ENCODE measurements at regions not wholly inside any gene's neighbourhood (a gene's known extent, or its start where the extent isn't known, plus 50 kb on each side); places are given as distances from the start of the nearest gene placed in this dataset.
A peak's percentile ranks its signal among the peaks of the same experiment; 100 is the strongest.
"Not testable (repeated sequence)": the region's sequence is repeated elsewhere in the genome, so short reads cannot be mapped to it uniquely, and the experiment has no call there.

DNA sequence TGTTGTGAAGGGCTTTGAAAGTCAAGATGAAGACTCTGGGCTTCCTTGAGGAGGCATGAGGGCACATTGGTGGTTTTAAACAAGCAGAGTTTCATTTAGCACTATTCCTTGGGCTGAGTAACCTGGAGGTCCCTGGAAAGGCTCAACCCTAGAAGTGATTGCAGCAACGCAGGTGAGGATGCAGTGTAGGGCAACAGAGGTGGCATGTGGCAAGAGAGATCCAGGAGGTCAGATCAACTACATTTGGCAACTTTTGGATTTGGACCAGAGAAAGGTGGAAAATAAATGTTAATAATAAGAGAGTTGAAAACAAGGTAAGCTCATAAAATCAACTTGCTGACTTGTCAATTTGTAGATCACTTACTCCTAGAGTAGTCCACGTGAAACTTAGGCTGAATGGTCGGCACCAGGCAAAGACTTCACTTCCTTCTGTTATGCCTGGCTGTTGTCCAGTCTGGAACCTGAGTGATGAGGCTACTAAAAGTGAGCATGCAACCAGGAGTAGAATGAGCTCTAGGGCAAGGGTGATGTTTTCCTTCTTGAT lies 414.6 kb upstream of the ZMIZ1 start:
- no peak for DNase-seq (ENCODE audit: low read depth in 2 of 3, low spot score in 1 of 3)

DNA sequence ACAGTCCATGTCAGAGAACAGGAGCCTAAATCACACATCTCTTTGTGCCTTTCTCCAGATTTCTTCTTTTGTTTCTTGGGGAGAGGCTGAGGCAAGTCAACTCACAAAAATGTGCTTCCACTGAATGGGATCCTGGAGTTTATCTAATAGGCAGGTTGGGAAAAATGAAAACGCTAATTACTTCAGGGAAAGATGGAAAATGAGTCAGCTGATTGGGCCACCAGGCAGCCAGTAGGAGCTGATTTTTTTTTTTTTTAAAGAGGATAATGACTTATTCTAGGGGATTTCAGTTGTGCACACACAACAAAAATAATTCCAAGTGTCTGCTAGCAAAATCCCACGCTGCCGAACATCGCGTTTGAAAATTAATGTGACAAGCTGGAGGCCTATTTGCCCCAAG lies 412.8 kb upstream of the ZMIZ1 start:
- no peak for DNase-seq (ENCODE audit: low read depth in 2 of 3, low spot score in 1 of 3)

DNA sequence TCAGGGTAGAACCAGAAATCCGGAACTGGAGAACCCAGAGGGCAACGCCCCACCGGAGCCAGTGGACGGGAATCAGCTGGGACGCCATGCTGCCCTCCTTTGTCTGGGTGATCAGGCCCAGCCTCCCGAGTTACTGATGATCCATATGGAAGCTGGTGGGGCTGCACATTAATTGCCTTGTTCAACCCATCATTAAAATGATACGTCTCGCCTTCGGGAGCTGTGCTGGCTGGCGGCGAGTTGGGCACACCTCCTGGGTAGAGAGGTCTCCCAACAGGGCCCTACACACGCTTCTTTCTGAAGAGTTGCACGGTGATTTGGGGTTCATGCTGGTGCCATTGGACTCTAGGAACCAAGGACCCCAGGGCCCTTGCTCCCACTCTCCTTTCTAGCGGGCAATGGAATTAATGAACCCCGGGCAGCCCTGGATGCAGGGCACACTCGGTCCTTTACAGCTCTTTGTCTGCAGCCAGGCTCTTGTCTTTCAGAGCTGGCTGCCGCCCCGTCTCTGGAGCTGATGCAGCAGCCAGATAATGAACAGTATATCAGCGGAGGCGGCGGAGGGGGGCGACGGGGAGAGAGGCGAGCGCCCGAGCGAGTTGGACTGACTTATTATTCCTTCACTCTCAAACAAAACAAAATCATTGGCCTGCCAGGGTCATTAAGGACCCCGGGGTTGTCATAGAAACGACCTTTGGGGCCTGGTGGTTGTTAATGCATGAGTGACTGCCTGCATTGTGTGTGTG lies 412.2 kb upstream of the ZMIZ1 start:
- DNase-seq (ENCODE audit: low read depth in 2 of 3, low spot score in 1 of 3), result no peak

DNA sequence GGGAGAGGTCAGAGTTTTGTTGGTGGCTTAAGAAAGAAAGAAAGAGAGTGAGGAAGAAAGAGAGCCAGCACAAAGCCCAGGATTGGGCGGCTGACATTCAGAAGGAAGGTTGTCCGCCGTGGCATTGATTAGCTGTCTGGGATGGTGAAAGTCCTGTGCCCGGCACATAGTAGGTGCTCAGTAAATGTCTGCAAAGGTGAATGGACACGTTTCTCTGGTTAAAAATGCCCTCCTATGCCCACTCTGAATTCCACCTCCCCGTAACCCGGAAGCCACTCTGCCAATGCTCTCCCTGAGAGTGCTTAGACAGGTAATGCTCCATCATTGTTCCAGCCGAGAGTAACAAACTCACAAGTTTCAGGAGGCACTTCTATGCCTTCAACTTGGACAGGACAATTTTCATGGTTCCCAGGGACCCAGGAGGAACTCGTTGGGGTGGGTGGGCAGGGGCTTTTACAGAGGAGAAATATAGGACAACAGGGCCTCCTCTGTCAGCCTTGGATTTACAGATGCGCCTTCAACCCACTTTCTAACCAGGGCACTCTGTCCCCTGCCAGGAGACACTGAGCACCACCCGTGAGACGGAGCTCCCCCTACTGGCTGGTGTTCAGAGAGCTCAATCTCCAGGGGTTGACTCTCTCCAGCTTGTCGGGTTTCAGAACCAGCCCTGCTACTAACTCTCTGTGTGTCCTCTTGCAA lies 411.5 kb upstream of the ZMIZ1 start:
- peak; percentile 49 to 70 (median 53) for DNase-seq (ENCODE audit: low read depth in 2 of 3, low spot score in 1 of 3)

DNA sequence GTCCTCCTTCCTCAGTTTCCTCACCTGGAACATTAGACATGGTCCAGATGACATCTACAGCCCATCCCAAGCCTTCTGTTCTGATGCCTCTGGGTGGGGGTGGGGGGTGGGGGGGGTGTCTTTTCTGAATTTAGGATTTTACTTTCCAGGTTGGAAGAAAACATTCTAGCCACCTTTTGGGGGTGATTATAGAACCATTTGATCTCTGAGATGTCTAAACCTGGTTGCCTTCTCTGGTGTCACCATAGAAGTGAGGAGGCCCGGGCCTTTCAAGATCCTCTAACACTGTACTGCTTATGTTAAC lies 411.0 kb upstream of the ZMIZ1 start:
- DNase-seq (ENCODE audit: low read depth in 2 of 3, low spot score in 1 of 3), result no peak

DNA sequence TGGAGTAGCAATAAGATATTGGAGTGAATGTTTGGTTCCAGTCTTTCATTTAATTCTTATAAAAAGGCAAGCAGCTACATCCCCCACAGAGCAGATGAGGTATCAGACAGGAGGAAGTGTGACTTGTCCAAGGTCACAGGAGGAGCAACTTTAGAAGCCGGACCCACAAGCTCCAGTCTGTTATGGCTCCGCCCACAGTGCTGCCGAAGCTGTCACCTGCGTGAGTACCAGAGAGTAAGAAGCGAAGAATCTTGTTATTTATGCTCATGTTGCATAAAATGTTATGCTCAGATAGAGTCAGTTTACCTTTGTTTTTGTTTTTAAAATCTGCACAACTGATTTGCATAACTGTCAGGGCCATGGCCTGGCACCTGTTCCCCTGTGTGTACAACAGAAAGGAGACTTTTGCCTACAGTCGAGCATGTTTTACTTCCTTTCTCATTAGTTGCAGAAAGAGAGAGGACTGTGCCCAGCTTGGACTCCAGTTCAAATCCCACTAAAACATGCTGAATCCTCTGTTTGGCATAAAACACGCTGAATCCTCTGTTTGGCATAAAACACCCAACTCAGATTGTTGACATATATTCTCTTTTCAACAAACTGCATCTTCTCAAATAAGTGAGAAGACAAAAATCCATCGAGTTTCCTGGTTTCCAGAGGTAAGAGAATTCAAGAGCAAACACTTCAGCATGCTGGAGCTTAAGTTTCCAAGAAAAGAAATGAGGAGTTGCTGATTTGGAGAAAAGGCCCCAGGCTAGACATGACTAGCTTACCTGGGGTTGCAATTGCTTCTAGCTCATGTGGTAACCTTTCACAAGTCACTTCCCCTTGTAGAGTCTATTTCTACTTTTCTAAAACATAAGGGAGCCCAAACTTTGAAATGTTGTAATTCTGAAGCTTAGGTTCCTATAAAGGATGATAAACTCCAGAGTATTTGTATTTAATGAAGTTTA lies 409.8 kb upstream of the ZMIZ1 start:
- no peak for DNase-seq (ENCODE audit: low read depth in 2 of 3, low spot score in 1 of 3)

DNA sequence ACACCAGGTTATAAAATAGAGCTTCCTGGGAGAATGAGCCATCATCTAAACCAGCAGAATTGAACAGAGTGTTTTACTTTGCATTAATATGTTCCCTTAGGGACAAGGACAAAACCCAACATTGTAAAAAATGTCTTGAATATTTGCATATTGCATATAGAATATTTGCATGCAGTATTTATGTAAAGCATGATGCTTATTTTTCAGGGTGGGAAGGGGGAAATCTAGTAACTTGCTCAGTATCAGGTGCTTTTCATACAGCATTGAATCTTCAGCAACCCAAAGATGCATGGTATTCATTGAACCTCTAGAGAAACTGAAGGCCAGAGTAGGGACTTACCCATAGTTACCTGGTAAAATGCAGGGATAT lies 409.2 kb upstream of the ZMIZ1 start:
- no peak for DNase-seq (ENCODE audit: low read depth in 2 of 3, low spot score in 1 of 3)

DNA sequence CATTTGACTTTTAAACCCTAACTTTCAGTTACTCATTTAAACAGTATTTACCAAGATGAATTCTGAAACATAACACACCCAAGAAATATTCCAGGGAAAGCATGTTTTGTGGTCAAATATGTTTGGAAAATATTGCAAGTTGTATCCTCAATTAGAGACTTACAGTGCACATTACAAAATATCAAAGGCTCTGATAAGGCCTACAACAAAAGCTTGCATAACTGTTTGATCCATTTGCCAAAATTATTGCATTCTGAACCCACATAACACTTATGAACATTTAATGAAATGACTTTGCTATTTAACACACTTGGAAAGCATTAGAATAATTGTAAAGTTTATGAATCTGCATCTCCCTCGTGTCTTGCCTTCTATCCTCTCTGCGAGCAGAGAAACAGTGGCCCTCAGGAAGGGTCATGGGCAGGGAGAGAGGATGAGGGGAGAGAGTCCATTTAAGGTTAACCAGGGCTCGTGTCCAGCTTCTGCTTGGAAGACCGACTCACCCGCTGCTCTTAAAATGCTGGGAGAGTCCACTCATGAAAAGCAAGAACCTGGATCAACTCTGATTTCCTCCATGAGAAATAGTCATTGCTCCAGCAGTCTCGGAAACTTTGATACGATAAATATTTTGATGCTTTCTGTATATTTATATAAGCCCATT lies 408.2 kb upstream of the ZMIZ1 start:
- DNase-seq (ENCODE audit: low read depth in 2 of 3, low spot score in 1 of 3), result no peak

DNA sequence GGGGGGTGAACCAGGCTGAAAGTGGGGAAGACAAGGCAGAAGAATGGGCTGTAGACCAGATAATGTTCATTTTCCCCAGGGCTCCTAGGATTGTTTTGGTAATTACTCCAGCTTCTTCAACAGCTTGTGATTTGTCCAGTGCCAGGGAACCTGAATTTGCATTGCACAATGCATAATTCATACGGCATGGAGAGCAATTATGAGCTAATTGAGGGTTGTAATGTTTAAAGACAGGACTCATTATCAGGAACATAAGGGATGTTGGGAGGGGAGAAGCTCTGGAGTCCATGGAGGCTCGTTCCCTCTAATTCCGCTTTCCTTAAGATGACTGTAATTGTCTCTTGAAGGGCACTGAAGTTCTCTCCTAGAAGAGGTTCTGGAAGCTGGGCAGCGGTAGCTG lies 405.0 kb upstream of the ZMIZ1 start:
- DNase-seq (ENCODE audit: low read depth in 2 of 3, low spot score in 1 of 3), result no peak

DNA sequence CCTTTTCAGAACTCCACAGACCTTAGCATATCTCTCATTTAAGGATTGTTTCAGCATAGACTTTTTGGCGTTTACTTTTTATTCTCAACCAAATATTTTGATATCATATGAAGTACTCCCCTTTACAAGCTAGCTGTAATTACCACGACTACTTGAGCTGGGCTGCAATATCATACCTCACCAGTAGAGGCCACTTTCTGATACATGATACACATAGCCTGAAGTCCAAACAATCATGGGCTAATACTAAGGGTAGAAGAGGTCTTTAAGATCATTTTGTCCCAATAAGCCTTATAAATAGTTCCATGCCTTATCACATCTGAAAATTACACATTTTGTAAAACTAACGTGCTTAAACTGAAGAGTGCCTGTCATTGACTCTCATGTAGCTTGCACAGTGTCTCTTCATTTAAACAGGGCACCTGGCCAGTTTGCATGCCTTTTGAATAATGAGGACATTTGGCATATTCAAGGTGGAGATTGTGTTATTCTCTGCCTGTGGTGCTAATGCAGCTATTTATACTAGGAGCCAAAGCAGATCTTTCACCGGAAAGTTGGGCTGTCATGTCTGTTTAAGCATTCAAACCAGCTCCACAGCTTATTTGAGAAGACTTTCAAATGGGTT lies 403.7 kb upstream of the ZMIZ1 start:
- DNase-seq (ENCODE audit: low read depth in 2 of 3, low spot score in 1 of 3), result peak in 2 of 3 donors; percentile 1 to 5

DNA sequence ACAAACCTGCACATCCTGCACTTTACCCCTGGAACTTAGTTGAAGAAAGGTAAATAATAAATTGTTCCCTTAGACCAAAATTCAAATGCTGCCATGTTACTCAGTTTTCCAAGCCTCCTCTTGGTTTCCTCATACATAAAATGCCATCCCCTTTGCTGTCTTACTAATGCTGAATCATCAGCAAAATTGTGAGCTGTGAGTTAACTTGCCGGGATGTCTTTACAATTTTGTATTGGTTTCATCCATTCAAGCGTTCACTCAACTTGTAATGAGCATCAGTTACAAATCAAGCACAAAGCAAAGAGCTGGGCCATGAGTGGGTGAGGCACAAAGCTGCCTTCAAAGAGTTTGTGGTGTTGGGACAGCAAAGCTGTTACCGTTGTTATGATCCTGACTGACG lies 395.8 kb upstream of the ZMIZ1 start:
- no peak for DNase-seq (ENCODE audit: low read depth in 2 of 3, low spot score in 1 of 3)

DNA sequence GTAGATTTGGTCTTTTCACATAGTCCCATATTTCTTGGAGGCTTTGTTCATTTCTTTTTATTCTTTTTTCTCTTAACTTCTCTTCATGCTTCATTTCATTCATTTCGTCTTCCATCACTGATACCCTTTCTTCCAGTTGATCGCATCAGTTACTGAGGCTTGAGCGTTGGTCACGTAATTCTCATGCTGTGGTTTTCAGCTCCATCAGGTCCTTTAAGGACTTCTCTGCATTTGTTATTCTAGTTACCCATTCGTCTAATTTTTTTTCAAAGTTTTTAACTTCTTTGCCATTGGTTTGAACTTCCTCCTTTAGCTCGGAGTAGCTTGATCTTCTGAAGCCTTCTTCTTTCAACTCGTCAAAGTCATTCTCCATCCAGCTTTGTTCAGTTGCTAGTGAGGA lies 387.6 kb upstream of the ZMIZ1 start:
- not testable (repeated sequence) for DNase-seq (ENCODE audit: low read depth in 2 of 3, low spot score in 1 of 3)

DNA sequence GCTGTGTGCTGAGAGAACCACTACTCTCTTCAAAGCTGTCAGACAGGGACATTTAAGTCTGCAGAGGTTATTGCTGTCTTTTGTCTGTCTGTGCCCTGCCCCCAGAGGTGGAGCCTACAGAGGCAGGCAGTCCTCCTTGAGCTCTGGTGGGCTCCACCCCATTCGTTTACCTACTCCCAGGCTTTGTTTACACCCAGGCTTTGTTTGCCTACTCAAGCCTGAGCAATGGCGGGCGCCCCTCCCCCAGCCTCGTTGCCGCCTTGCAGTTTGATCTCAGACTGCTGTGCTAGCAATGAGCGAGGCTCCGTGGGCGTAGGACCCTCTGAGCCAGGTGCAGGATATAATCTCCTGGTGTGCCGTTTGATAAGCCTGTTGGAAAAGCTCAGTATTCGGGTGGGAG lies 386.8 kb upstream of the ZMIZ1 start:
- not testable (repeated sequence) for DNase-seq (ENCODE audit: low read depth in 2 of 3, low spot score in 1 of 3)

DNA sequence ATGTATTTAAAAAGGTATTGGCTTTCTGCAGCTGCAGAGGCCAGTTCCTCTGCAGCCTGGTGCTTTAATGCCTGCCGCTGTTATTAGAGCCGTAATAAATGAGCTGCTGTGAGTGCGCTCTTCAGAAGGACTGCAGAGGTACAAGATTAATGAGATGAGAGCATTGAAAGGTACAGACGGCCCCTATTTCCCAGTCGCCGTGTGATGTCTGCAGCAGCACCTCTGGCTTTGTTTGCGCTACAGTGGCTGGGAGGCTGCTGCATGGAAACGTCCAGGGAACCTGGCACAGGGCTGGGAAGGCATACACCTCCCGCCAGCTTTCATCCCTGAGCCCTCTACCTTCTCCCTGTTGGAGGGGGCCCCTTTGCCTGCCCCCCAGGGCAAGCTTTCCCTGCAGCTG lies 383.8 kb upstream of the ZMIZ1 start:
- DNase-seq (ENCODE audit: low read depth in 2 of 3, low spot score in 1 of 3), result no peak

DNA sequence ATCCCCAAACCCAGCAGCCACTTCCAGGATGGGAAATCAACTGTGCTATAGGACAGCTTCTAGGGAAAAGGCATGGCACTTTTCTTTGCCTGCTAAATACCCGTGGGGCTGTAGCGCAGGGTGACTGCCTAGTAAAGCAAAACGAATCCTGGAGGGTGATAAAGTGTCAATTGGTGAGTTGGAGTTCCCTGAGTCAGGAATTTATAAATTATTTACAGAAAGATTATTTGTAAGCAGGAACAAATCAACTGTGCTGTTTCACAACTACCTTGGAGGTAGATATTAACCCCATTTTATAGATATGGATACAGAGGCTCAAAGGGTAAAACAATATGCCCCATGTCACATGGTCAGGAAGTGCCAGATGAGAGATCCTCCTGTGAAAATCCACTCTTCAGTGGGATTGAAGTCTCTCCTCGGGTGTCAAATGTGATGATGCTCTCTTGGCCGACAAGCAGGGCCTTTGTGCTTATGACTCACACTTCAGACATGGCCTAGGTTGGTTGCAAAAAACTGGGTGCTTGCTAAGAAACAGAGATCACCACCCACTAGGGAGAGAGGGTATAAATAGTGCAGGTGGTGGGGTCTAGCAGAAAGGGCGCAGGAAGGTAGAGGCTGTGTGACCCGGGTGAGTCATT lies 383.2 kb upstream of the ZMIZ1 start:
- DNase-seq (ENCODE audit: low read depth in 2 of 3, low spot score in 1 of 3), result no peak

DNA sequence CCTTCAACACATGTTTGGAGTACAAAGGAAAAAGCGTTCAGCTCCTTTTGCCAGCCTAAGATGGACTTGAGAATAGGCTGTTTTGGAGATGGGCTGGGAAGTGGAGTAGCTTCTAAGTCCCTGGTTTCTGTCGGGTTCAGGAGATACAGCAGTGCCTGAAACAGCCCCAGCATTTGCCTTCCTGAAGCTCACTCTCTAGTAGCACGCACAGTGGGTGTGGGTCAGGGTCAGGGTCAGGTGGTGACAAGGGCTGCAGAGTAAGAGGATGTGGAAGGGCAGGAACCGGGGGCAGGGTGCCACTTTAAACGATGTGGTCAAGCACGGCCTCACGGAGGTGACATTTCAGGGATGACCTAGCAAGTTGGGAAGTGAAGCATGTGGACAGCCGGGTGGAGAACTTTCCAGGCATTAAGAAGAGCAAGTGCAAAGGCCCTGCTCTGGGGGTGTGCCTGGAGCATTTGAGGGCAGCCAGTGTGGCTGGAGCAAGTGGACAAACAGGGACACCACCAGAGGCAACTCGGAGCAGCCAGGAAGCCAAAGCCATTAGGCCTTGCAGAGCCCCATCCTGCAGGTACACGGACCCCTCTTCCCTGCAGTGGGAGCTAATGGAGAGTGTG lies 382.2 kb upstream of the ZMIZ1 start:
- DNase-seq (ENCODE audit: low read depth in 2 of 3, low spot score in 1 of 3), result no peak

DNA sequence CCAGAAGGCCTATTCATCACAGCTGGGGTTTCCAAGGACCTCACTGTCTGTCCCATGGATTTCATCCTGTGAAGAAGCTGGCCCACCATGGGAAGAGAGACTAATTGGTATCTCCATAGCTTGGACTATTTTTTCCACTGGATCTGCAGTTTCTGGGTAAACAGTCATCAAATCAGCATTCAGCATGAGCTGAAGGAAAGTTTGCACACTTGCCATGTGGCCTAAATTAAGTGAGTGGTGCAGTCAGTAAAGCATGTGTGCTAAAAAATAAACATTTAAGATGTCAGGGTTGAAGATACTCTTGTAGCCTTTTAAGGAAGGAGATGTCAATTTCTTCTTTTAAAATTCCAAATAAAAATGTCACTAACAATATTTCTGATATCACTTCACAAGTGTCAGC lies 381.1 kb upstream of the ZMIZ1 start:
- no peak for DNase-seq (ENCODE audit: low read depth in 2 of 3, low spot score in 1 of 3)

DNA sequence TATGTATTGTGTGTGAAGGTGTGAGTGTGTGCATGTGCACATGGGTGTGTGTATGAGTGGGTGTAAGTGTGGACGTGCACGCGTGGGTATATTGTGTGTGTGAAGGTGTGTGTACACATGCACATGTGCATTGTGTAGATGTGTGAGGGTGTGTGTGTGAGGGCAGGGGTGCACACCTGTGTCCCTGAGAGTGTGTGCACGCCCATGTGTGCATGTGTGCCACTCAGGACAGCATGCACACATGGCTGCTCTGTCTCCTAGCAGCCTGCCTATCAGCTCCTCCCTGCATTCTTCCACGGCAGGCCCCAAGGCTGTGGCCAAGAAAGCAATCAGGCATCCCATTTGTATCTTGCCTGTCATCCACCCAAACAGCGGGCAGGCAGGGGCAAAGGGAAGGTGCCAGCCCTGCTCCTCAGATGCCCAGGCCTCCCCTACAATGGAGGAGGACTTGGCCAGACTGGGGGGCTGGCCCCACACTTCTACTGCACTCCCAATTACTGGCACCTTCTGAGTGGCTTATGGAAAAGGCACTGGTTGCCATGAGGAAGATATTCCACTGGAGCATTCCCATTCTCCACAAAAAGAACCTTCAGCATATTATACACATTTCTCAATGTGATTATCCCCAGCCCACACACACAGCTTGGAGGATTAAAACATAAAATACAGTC lies 380.4 kb upstream of the ZMIZ1 start:
- DNase-seq (ENCODE audit: low read depth in 2 of 3, low spot score in 1 of 3), result no peak

DNA sequence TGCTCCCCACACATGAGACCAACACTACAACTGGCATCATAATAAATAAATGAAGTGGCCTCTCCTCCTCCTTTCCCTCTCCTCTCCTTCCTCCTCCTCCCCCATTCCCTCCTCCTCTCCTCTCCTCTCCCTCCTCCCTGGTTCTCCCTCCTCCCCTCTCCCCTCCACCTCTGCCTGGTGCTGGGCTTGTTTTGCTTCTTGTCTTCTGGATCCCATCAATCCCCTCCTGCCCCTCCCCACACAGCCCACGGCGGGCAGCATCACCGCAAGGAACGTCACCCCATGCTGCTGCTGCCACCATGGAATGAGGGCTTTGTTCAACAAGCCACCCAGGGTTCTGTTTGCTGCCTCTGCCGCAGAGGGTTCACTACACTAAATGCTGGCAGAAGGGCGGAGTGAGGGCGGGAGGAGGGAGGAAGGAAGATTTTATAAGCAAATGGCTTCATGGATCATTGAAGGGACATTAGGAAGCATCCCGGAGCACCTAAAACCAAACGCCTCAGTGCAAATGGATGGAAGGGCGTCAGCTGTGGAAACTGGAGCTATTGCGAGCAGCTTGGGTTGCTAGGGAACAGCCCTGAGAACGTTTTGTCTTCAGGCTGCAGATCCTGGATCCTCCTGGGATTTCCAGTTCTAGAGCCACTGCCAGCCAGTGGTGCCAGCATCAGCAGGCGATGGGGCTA lies 379.7 kb upstream of the ZMIZ1 start:
- no peak for DNase-seq (ENCODE audit: low read depth in 2 of 3, low spot score in 1 of 3)

Data from stimulated activated CD4-positive, alpha-beta T cell treated with anti-CD3 and anti-CD28 coated beads, Interleukin-12 subunit alpha, Interleukin-12 subunit beta, amount 100 ng/mL, for 48 hours (primary cell).